ENCODE measurements at regions not wholly inside any gene's neighbourhood (a gene's known extent, or its start where the extent isn't known, plus 50 kb on each side); places are given as distances from the start of the nearest gene placed in this dataset.

- H3K9me3 ChIP-seq (ENCODE audit: control insufficient read depth in 1 of 2, low read length in 2 of 2) = no peaks in the 10 kb centered on the region
- no peaks in the 10 kb centered on the region for H3K27me3 ChIP-seq (ENCODE audit: low read depth, low read length)
- H3K4me3 ChIP-seq (ENCODE audit: low read depth in 1 of 2, low read length in 2 of 2) = no peak overlapping the region
- no peaks in the 10 kb centered on the region for H3K36me3 ChIP-seq (ENCODE audit: control insufficient read depth in 1 of 2, insufficient read depth in 2 of 2, low read length in 2 of 2)
- H3K27ac ChIP-seq (ENCODE audit: low read length) = no peak overlapping the region
- H3K4me1 ChIP-seq (ENCODE audit: control insufficient read depth in 1 of 2, insufficient read depth in 2 of 2, low read length in 2 of 2) = no peaks in the 10 kb centered on the region
Measured at GRCh38 chr18:24918257-24918656, 433.7 kb downstream of the ZNF521 start.

- H3K4me3 ChIP-seq (ENCODE audit: low read depth in 1 of 2, low read length in 2 of 2) = no peak overlapping the region
- no peaks in the 10 kb centered on the region for H3K27me3 ChIP-seq (ENCODE audit: low read depth, low read length)
- no peaks in the 10 kb centered on the region for H3K9me3 ChIP-seq (ENCODE audit: control insufficient read depth in 1 of 2, low read length in 2 of 2)
- no peaks in the 10 kb centered on the region for H3K36me3 ChIP-seq (ENCODE audit: control insufficient read depth in 1 of 2, insufficient read depth in 2 of 2, low read length in 2 of 2)
- no peak overlapping the region for H3K27ac ChIP-seq (ENCODE audit: low read length)
- H3K4me1 ChIP-seq (ENCODE audit: control insufficient read depth in 1 of 2, insufficient read depth in 2 of 2, low read length in 2 of 2) = no peaks in the 10 kb centered on the region
Measured at GRCh38 chr18:24919181-24919797, 432.7 kb downstream of the ZNF521 start.

GRCh38 chr18:24922491-24922890 is 429.5 kb downstream of the ZNF521 start:
- Histone ChIP-seq H3K27ac (ENCODE audit: low read length) (no peak overlapping the region), H3K4me3 (ENCODE audit: low read depth in 1 of 2, low read length in 2 of 2) (no peak overlapping the region), H3K36me3 (ENCODE audit: control insufficient read depth in 1 of 2, insufficient read depth in 2 of 2, low read length in 2 of 2) (no peaks in the 10 kb centered on the region), H3K4me1 (ENCODE audit: control insufficient read depth in 1 of 2, insufficient read depth in 2 of 2, low read length in 2 of 2) (no peaks in the 10 kb centered on the region), H3K27me3 (ENCODE audit: low read depth, low read length) (no peaks in the 10 kb centered on the region), H3K9me3 (ENCODE audit: control insufficient read depth in 1 of 2, low read length in 2 of 2) (no peaks in the 10 kb centered on the region)

- Histone ChIP-seq H3K9me3 (ENCODE audit: control insufficient read depth in 1 of 2, low read length in 2 of 2) (no peaks in the 10 kb centered on the region), H3K36me3 (ENCODE audit: control insufficient read depth in 1 of 2, insufficient read depth in 2 of 2, low read length in 2 of 2) (no peaks in the 10 kb centered on the region), H3K4me3 (ENCODE audit: low read depth in 1 of 2, low read length in 2 of 2) (no peak overlapping the region), H3K27me3 (ENCODE audit: low read depth, low read length) (no peaks in the 10 kb centered on the region), H3K27ac (ENCODE audit: low read length) (no peak overlapping the region), H3K4me1 (ENCODE audit: control insufficient read depth in 1 of 2, insufficient read depth in 2 of 2, low read length in 2 of 2) (no peaks in the 10 kb centered on the region)
Measured at GRCh38 chr18:24923138-24923537, 428.8 kb downstream of the ZNF521 start.

GRCh38 chr18:24924066-24924716 is 427.8 kb downstream of the ZNF521 start:
- Histone ChIP-seq H3K4me1 (ENCODE audit: control insufficient read depth in 1 of 2, insufficient read depth in 2 of 2, low read length in 2 of 2) (no peaks in the 10 kb centered on the region), H3K27me3 (ENCODE audit: low read depth, low read length) (no peaks in the 10 kb centered on the region), H3K9me3 (ENCODE audit: control insufficient read depth in 1 of 2, low read length in 2 of 2) (no peaks in the 10 kb centered on the region), H3K36me3 (ENCODE audit: control insufficient read depth in 1 of 2, insufficient read depth in 2 of 2, low read length in 2 of 2) (no peaks in the 10 kb centered on the region), H3K27ac (ENCODE audit: low read length) (no peak overlapping the region), H3K4me3 (ENCODE audit: low read depth in 1 of 2, low read length in 2 of 2) (no peak overlapping the region)

GRCh38 chr18:24926649-24927048 is 425.3 kb downstream of the ZNF521 start:
- Histone ChIP-seq H3K36me3 (ENCODE audit: control insufficient read depth in 1 of 2, insufficient read depth in 2 of 2, low read length in 2 of 2) (no peaks in the 10 kb centered on the region), H3K4me1 (ENCODE audit: control insufficient read depth in 1 of 2, insufficient read depth in 2 of 2, low read length in 2 of 2) (no peaks in the 10 kb centered on the region), H3K4me3 (ENCODE audit: low read depth in 1 of 2, low read length in 2 of 2) (no peak overlapping the region), H3K27me3 (ENCODE audit: low read depth, low read length) (no peaks in the 10 kb centered on the region), H3K27ac (ENCODE audit: low read length) (no peak overlapping the region), H3K9me3 (ENCODE audit: control insufficient read depth in 1 of 2, low read length in 2 of 2) (no peaks in the 10 kb centered on the region)

- no peaks in the 10 kb centered on the region for H3K9me3 ChIP-seq (ENCODE audit: control insufficient read depth in 1 of 2, low read length in 2 of 2)
- H3K4me3 ChIP-seq (ENCODE audit: low read depth in 1 of 2, low read length in 2 of 2) = no peak overlapping the region
- no peaks in the 10 kb centered on the region for H3K4me1 ChIP-seq (ENCODE audit: control insufficient read depth in 1 of 2, insufficient read depth in 2 of 2, low read length in 2 of 2)
- no peaks in the 10 kb centered on the region for H3K27me3 ChIP-seq (ENCODE audit: low read depth, low read length)
- no peaks in the 10 kb centered on the region for H3K36me3 ChIP-seq (ENCODE audit: control insufficient read depth in 1 of 2, insufficient read depth in 2 of 2, low read length in 2 of 2)
- H3K27ac ChIP-seq (ENCODE audit: low read length) = no peak overlapping the region
Measured at GRCh38 chr18:24928301-24928878, 423.6 kb downstream of the ZNF521 start.

GRCh38 chr18:24930478-24930877 is 421.5 kb downstream of the ZNF521 start:
- Histone ChIP-seq H3K36me3 (ENCODE audit: control insufficient read depth in 1 of 2, insufficient read depth in 2 of 2, low read length in 2 of 2) (no peaks in the 10 kb centered on the region), H3K27ac (ENCODE audit: low read length) (no peak overlapping the region), H3K27me3 (ENCODE audit: low read depth, low read length) (no peaks in the 10 kb centered on the region), H3K9me3 (ENCODE audit: control insufficient read depth in 1 of 2, low read length in 2 of 2) (no peaks in the 10 kb centered on the region), H3K4me1 (ENCODE audit: control insufficient read depth in 1 of 2, insufficient read depth in 2 of 2, low read length in 2 of 2) (no peaks in the 10 kb centered on the region), H3K4me3 (ENCODE audit: low read depth in 1 of 2, low read length in 2 of 2) (no peak overlapping the region)

- Histone ChIP-seq H3K4me3 (ENCODE audit: low read depth in 1 of 2, low read length in 2 of 2) (no peak overlapping the region), H3K27me3 (ENCODE audit: low read depth, low read length) (no peaks in the 10 kb centered on the region), H3K27ac (ENCODE audit: low read length) (no peak overlapping the region), H3K9me3 (ENCODE audit: control insufficient read depth in 1 of 2, low read length in 2 of 2) (no peaks in the 10 kb centered on the region), H3K4me1 (ENCODE audit: control insufficient read depth in 1 of 2, insufficient read depth in 2 of 2, low read length in 2 of 2) (no peaks in the 10 kb centered on the region), H3K36me3 (ENCODE audit: control insufficient read depth in 1 of 2, insufficient read depth in 2 of 2, low read length in 2 of 2) (no peaks in the 10 kb centered on the region)
Measured at GRCh38 chr18:24930971-24931370, 421.0 kb downstream of the ZNF521 start.

GRCh38 chr18:24933345-24933744 is 418.6 kb downstream of the ZNF521 start:
- Histone ChIP-seq H3K4me1 (ENCODE audit: control insufficient read depth in 1 of 2, insufficient read depth in 2 of 2, low read length in 2 of 2) (no peaks in the 10 kb centered on the region), H3K27me3 (ENCODE audit: low read depth, low read length) (no peaks in the 10 kb centered on the region)

GRCh38 chr18:24934258-24934932 is 417.6 kb downstream of the ZNF521 start:
- H3K9me3 ChIP-seq (ENCODE audit: control insufficient read depth in 1 of 2, low read length in 2 of 2) = no peaks in the 10 kb centered on the region
- no peak overlapping the region for H3K4me3 ChIP-seq (ENCODE audit: low read depth in 1 of 2, low read length in 2 of 2)
- no peak overlapping the region for H3K27ac ChIP-seq (ENCODE audit: low read length)
- H3K36me3 ChIP-seq (ENCODE audit: control insufficient read depth in 1 of 2, insufficient read depth in 2 of 2, low read length in 2 of 2) = no peaks in the 10 kb centered on the region
- no peaks in the 10 kb centered on the region for H3K27me3 ChIP-seq (ENCODE audit: low read depth, low read length)
- H3K4me1 ChIP-seq (ENCODE audit: control insufficient read depth in 1 of 2, insufficient read depth in 2 of 2, low read length in 2 of 2) = no peaks in the 10 kb centered on the region

More at GRCh38 chr18:24933345-24933744, 418.6 kb downstream of the ZNF521 start:
- H3K27ac ChIP-seq (ENCODE audit: low read length) = no peak overlapping the region
- H3K9me3 ChIP-seq (ENCODE audit: control insufficient read depth in 1 of 2, low read length in 2 of 2) = no peaks in the 10 kb centered on the region
- H3K36me3 ChIP-seq (ENCODE audit: control insufficient read depth in 1 of 2, insufficient read depth in 2 of 2, low read length in 2 of 2) = no peaks in the 10 kb centered on the region
- no peak overlapping the region for H3K4me3 ChIP-seq (ENCODE audit: low read depth in 1 of 2, low read length in 2 of 2)

Data from muscle layer of duodenum (tissue), 2 donors.